Mucosa of descending colon (tissue), 3 donors: ENCODE measurements at regions not wholly inside any gene's neighbourhood (a gene's known extent, or its start where the extent isn't known, plus 50 kb on each side); places are given as distances from the start of the nearest gene placed in this dataset.

Experiments used
- ATAC-seq: fragments of 200-7000 bp; cut with Tn5 transposase; one replicate; pipeline ENCODE4 v1.9.1; 2020; ENCODE audit warnings: mild to moderate bottlenecking, moderate library complexity
- DNase-seq, 3 donors: peaks; one replicate each; pipeline ENCODE4 v3.0.0-alpha.2; 2020
- H3K36me3 ChIP-seq: fragments of 200-600 bp; one replicate; pipeline ENCODE4 v1.8.0; 2021; ENCODE audit warnings: low read depth, mild to moderate bottlenecking
- H3K4me1 ChIP-seq: fragments of 200-600 bp; one replicate; pipeline ENCODE4 v1.8.0; 2021; ENCODE audit warnings: low read depth, mild to moderate bottlenecking
- H3K4me3 ChIP-seq: fragments of 200-600 bp; one replicate; pipeline ENCODE4 v1.8.0; 2021; ENCODE audit warnings: mild to moderate bottlenecking
- H3K9me3 ChIP-seq: fragments of 200-600 bp; one replicate; pipeline ENCODE4 v1.8.0; 2021; ENCODE audit warnings: mild to moderate bottlenecking
- CTCF ChIP-seq: fragments of 200-600 bp; IDR thresholded peaks from one replicate; pipeline ENCODE4 v1.8.0; 2022; ENCODE audit warnings: antibody characterized with exemption, mild to moderate bottlenecking
- intact Hi-C, 2 donors: fragments of 100-400 bp; cut with DNase I in 1 of 2; cut with micrococcal nuclease in 1 of 2; formaldehyde crosslinking; loops; one replicate each; pipeline versions ENCODE4 v1.11.0 to v1.11.1; 2022; cut with DNase I, micrococcal nuclease
- donor health status: DM: no; HTN: no; CAD: no; lungs with moderate emphysema.
- donor health status: DM: no; HTN: no; CAD: no.
- donor health status: DM: no; HTN: yes; CAD: no.

DNA sequence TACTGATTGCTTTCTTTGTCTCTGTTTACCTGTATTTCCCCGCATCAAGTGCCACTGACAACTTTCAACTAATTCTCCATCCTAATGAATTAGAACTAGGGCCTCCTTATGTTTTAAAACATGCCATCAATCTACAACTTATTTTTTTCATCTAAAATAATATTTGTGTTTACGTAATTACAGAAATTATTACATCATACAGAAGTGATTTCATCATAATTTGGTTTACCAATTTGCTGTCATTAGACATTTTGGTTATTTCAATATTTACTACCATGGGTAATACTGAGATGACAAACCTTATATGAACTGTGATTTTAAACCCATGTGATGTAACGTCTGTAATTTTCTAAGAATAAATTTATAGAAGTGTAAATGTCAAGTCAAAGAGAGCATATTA lies 468.0 kb upstream of the IL12A start:
- H3K4me3 ChIP-seq: no peak overlapping the region

GRCh38 chr3:159522276-159522675 lies 466.4 kb upstream of the IL12A start:
- Histone ChIP-seq H3K9me3 (no peaks in the 10 kb centered on the region), H3K36me3 (no peaks in the 10 kb centered on the region), H3K4me1 (no peaks in the 10 kb centered on the region), H3K4me3 (no peak overlapping the region)
- DNase-seq (no peak), ATAC-seq (no peak)
- intact Hi-C loops: no loop called here
- TF ChIP-seq CTCF: no peak

More for the DNA sequence above, 468.0 kb upstream of the IL12A start:
- ATAC-seq (no peak), DNase-seq (no peak)
- no peaks in the 10 kb centered on the region for H3K36me3 ChIP-seq
- TF ChIP-seq CTCF: no peak
- intact Hi-C loops: no loop called here
- H3K9me3 ChIP-seq: no peaks in the 10 kb centered on the region
- H3K4me1 ChIP-seq: no peaks in the 10 kb centered on the region

DNA sequence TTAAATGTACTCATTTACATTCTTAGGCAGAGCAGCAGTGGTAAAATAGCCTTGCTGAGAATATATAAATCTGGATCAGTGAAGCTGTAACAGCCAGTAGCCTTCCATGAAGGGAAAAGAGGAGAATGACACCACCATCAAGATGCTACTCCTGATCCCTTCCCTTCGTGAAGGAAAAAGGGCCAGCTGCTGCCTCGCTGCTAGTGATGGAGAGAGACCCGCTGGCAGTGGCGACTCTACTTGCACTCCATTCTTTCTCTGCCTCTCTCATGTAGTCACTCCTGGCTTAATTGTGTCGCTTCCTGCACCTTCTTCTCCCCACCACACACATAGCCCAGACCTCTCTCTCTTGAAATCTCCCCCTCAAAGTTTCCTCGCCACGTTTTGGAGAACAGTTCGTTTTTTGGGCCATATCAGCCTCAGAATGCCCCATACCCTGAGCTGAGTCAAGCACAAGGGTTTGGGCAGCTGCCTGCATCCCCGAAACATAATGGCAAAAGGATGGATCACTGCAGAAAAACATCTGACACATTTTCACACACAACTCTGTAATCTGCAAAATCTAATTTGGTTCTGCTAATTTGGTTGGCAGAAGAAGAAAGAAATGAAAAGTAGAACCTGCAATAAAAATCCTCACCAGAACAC lies 460.3 kb upstream of the IL12A start:
- no peaks in the 10 kb centered on the region for H3K36me3 ChIP-seq
- no peaks in the 10 kb centered on the region for H3K9me3 ChIP-seq
- no peaks in the 10 kb centered on the region for H3K4me1 ChIP-seq
- no peak overlapping the region for H3K4me3 ChIP-seq
- intact Hi-C loops: no loop called here
- no peak for ATAC-seq
- DNase-seq: no peak
- TF ChIP-seq CTCF: no peak

DNA sequence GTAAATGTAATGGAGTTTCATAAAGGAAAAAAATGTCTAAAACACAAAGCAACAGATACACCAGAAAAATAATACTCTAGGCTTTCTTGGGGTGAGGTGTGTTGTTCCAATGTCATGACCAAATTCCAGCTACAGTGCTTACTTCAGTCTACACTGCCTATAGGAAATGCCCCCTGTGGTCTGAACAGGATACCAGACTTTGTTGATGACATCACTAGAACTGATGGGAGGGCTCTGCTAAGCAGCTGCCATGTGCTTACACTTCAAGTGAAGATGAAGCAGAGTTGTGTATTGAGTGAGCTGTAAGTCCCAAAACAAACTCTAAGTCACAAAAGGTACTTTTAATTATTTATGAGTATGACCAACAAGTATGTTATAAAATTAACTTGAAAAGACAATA lies 456.1 kb upstream of the IL12A start:
- no peak for TF ChIP-seq CTCF
- intact Hi-C loops: no loop called here
- ATAC-seq: no peak

GRCh38 chr3:159534496-159534895 lies 454.1 kb upstream of the IL12A start:
- H3K4me3 ChIP-seq: no peak overlapping the region
- ATAC-seq (no peak), DNase-seq (no peak)
- no peaks in the 10 kb centered on the region for H3K36me3 ChIP-seq
- no peaks in the 10 kb centered on the region for H3K4me1 ChIP-seq
- intact Hi-C loops: no loop called here
- TF ChIP-seq CTCF: no peak
- no peaks in the 10 kb centered on the region for H3K9me3 ChIP-seq

More for the DNA sequence above, 456.1 kb upstream of the IL12A start:
- H3K4me1 ChIP-seq: no peaks in the 10 kb centered on the region
- no peak for DNase-seq
- H3K9me3 ChIP-seq: no peaks in the 10 kb centered on the region
- no peak overlapping the region for H3K4me3 ChIP-seq
- H3K36me3 ChIP-seq: no peaks in the 10 kb centered on the region

DNA sequence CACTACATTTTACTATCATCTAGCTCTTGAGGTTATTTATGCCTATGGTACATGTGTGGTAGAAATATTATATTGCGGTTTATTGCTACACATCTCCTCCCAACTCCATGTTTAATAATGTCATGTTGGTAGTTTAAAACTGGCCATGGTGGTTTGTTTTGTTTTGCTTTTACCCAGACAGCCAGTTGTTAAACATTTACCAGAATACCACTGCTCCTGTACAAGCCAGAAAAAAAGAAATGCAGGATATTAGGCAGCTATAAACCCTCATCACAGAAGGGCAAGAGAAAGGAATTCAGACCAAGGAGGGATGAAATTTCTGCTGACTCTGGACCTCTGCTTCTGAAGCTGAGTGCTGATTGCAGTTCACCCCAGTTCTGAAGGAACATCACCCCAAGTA lies 451.8 kb upstream of the IL12A start:
- H3K4me3 ChIP-seq: no peak overlapping the region
- no peak for TF ChIP-seq CTCF
- no peaks in the 10 kb centered on the region for H3K4me1 ChIP-seq
- intact Hi-C loops: no loop called here
- DNase-seq: no peak
- ATAC-seq: no peak
- no peaks in the 10 kb centered on the region for H3K9me3 ChIP-seq
- no peaks in the 10 kb centered on the region for H3K36me3 ChIP-seq
